NCI-H526 treated with DMSO at 0.1 percent for 48 hours (cell line): ENCODE measurements at regions not wholly inside any gene's neighbourhood (a gene's known extent, or its start where the extent isn't known, plus 50 kb on each side); places are given as distances from the start of the nearest gene placed in this dataset.
A peak's percentile ranks its signal among the peaks of the same experiment; 100 is the strongest.
"Not testable (repeated sequence)": the region's sequence is repeated elsewhere in the genome, so short reads cannot be mapped to it uniquely, and the experiment has no call there.

Experiments used
- DNase-seq: peaks from one replicate; lab custom pipeline; 2025; lab: John Stamatoyannopoulos, UW

GRCh38 chrX:5702890-5703289 is 525.8 kb downstream of the NLGN4X start:
- DNase-seq, result no peak

GRCh38 chrX:5695971-5696370 is 532.7 kb downstream of the NLGN4X start:
- DNase-seq, result no peak

GRCh38 chrX:5683996-5684395 is 544.7 kb downstream of the NLGN4X start:
- DNase-seq, result no peak

GRCh38 chrX:5681159-5681558 is 547.5 kb downstream of the NLGN4X start:
- DNase-seq, result peak; percentile 29

GRCh38 chrX:5674036-5674435 is 554.6 kb downstream of the NLGN4X start:
- DNase-seq, result no peak

- no peak for DNase-seq
Measured at GRCh38 chrX:5672099-5672498, 556.6 kb downstream of the NLGN4X start.

- DNase-seq, result not testable (repeated sequence)
Measured at GRCh38 chrX:5666689-5667088, 562.0 kb downstream of the NLGN4X start.

- no peak for DNase-seq
Measured at GRCh38 chrX:5656544-5656943, 572.1 kb downstream of the NLGN4X start.

- no peak for DNase-seq
Measured at GRCh38 chrX:5650904-5651303, 577.8 kb downstream of the NLGN4X start.

- DNase-seq, result no peak
Measured at GRCh38 chrX:5648941-5649568, 579.6 kb downstream of the NLGN4X start.

- DNase-seq, result peak; percentile 43
Measured at GRCh38 chrX:5646818-5647217, 581.8 kb downstream of the NLGN4X start.

GRCh38 chrX:5644776-5645175 is 583.9 kb downstream of the NLGN4X start:
- DNase-seq, result no peak

- DNase-seq, result no peak
Measured at GRCh38 chrX:5640071-5640470, 588.6 kb downstream of the NLGN4X start.

GRCh38 chrX:5638572-5638971 is 590.1 kb downstream of the NLGN4X start:
- DNase-seq, result no peak

GRCh38 chrX:5632887-5633286 is 595.8 kb downstream of the NLGN4X start:
- DNase-seq, result no peak

GRCh38 chrX:5632061-5632614 is 596.5 kb downstream of the NLGN4X start:
- no peak for DNase-seq

GRCh38 chrX:5617666-5618065 is 611.0 kb downstream of the NLGN4X start:
- no peak for DNase-seq

- no peak for DNase-seq
Measured at GRCh38 chrX:5595570-5595969, 633.1 kb downstream of the NLGN4X start.

GRCh38 chrX:5586726-5587125 is 641.9 kb downstream of the NLGN4X start:
- no peak for DNase-seq

- no peak for DNase-seq
Measured at GRCh38 chrX:5575407-5575806, 653.3 kb downstream of the NLGN4X start.

- DNase-seq, result no peak
Measured at GRCh38 chrX:5568934-5569333, 659.7 kb downstream of the NLGN4X start.

GRCh38 chrX:5559386-5559785 is 669.3 kb downstream of the NLGN4X start:
- DNase-seq, result no peak

- DNase-seq, result no peak
Measured at GRCh38 chrX:5549512-5549911, 679.2 kb downstream of the NLGN4X start.

GRCh38 chrX:5537098-5537497 is 691.6 kb downstream of the NLGN4X start:
- no peak for DNase-seq
